ENCODE measurements at regions not wholly inside any gene's neighbourhood (a gene's known extent, or its start where the extent isn't known, plus 50 kb on each side); places are given as distances from the start of the nearest gene placed in this dataset.

DNA sequence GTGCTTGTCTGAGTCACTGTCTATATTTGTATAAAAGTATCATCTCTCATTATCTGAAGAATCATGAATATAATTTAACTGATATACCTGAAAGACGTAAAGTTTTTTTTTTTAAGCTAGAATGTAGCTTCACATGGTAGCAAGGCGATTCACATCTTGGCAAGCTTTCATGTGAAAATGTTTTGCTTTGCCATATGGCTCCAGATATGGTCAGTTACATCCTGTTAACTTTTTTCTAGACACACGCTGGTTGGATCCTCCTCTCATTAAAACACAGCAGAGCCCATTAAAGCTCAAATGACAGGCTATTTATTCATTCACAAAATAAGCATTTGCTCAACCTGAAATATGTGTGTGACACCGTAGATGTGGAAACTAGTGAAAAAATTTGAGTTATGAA, 412.8 kb downstream of the KIF2B start:
- TF ChIP-seq POLR2A (IDR thresholded peaks at IDR 0.05; ENCODE audit: low read depth, low read length) (no peak), POLR2AphosphoS5 (IDR thresholded peaks at IDR 0.05; ENCODE audit: low read depth, low read length) (no peak)

Measured in GM12892 (cell line).